Activated T-cell treated with anti-CD3 and anti-CD28 coated beads, Interleukin-2, amount 50 U/mL, for 72 hours (primary cell): ENCODE measurements at regions not wholly inside any gene's neighbourhood (a gene's known extent, or its start where the extent isn't known, plus 50 kb on each side); places are given as distances from the start of the nearest gene placed in this dataset.
"Not testable (repeated sequence)": the region's sequence is repeated elsewhere in the genome, so short reads cannot be mapped to it uniquely, and the experiment has no call there.

Source experiments
- ATAC-seq, 2 donors: fragments of 150-1000 bp; cut with Tn5 transposase; replicated peaks in 1 of 2; 2 replicates each; pipeline ENCODE4 v1.10.0; 2021; ENCODE audit warnings: moderate library complexity in 2 of 2, mild to moderate bottlenecking in 1 of 2
- DNase-seq, 2 donors: peaks; one replicate each; pipeline ENCODE4 v3.0.0; 2021 to 2022; ENCODE audit warnings: mixed read lengths in 1 of 2
- H3K27ac Mint-ChIP-seq: one replicate; pipeline ENCODE4 v1.8.0; 2022; ENCODE audit warnings: mild to moderate bottlenecking, moderate library complexity, mixed read lengths
- H3K27me3 Mint-ChIP-seq: one replicate; pipeline ENCODE4 v1.8.0; 2022; ENCODE audit warnings: low read depth, mixed read lengths
- H3K36me3 Mint-ChIP-seq, 2 donors: one replicate each; pipeline ENCODE4 v1.8.0; 2022; ENCODE audit warnings: mixed read lengths in 2 of 2, mild to moderate bottlenecking in 1 of 2; ENCODE audit not compliant: insufficient read depth in 2 of 2
- H3K4me1 Mint-ChIP-seq: one replicate; pipeline ENCODE4 v1.8.0; 2022; ENCODE audit warnings: low read depth, mixed read lengths
- H3K4me3 Mint-ChIP-seq, 2 donors: one replicate each; pipeline ENCODE4 v1.8.0; 2022; ENCODE audit warnings: mild to moderate bottlenecking in 2 of 2, mixed read lengths in 2 of 2, moderate library complexity in 2 of 2
- H3K9me3 Mint-ChIP-seq, 2 donors: one replicate each; pipeline ENCODE4 v1.8.0; 2022; ENCODE audit warnings: mixed read lengths in 2 of 2

GRCh38 chr3:3347056-3347455, 167.6 kb upstream of the CRBN start:
- not testable (repeated sequence) for H3K27ac Mint-ChIP-seq, ATAC-seq, H3K27me3 Mint-ChIP-seq, H3K9me3 Mint-ChIP-seq, DNase-seq, H3K36me3 Mint-ChIP-seq, H3K4me3 Mint-ChIP-seq, H3K4me1 Mint-ChIP-seq

GRCh38 chr3:3346556-3346955, 167.1 kb upstream of the CRBN start:
- ATAC-seq (no peak), DNase-seq (no peak)
- H3K27ac Mint-ChIP-seq = no peak overlapping the region
- H3K27me3 Mint-ChIP-seq = no peaks in the 10 kb centered on the region
- peaks cover 0 to 3% of the 10 kb centered on the region in 2 donors for H3K9me3 Mint-ChIP-seq
- no peak overlapping the region for H3K4me3 Mint-ChIP-seq
- H3K4me1 Mint-ChIP-seq = no peaks in the 10 kb centered on the region
- no peaks in the 10 kb centered on the region for H3K36me3 Mint-ChIP-seq

- Mint-ChIP-seq H3K4me3 (no peak overlapping the region), H3K27ac (no peak overlapping the region), H3K36me3 (no peaks in the 10 kb centered on the region), H3K4me1 (no peaks in the 10 kb centered on the region), H3K9me3 (no peaks in the 10 kb centered on the region), H3K27me3 (no peaks in the 10 kb centered on the region)
- no peak for DNase-seq
- no peak for ATAC-seq
Observed at GRCh38 chr3:3342141-3342540, 162.7 kb upstream of the CRBN start.

- ATAC-seq (no peak), DNase-seq (no peak)
- Mint-ChIP-seq H3K27ac (no peak overlapping the region), H3K4me3 (no peak overlapping the region), H3K36me3 (no peaks in the 10 kb centered on the region), H3K27me3 (no peaks in the 10 kb centered on the region), H3K4me1 (no peaks in the 10 kb centered on the region), H3K9me3 (no peaks in the 10 kb centered on the region)
Observed at GRCh38 chr3:3340965-3341895, 161.7 kb upstream of the CRBN start.

GRCh38 chr3:3340526-3340925, 161.0 kb upstream of the CRBN start:
- ATAC-seq (no peak), DNase-seq (no peak)
- no peak overlapping the region for H3K27ac Mint-ChIP-seq
- H3K9me3 Mint-ChIP-seq = no peaks in the 10 kb centered on the region
- no peaks in the 10 kb centered on the region for H3K4me1 Mint-ChIP-seq
- H3K27me3 Mint-ChIP-seq = no peaks in the 10 kb centered on the region
- H3K4me3 Mint-ChIP-seq = no peak overlapping the region
- H3K36me3 Mint-ChIP-seq = no peaks in the 10 kb centered on the region

GRCh38 chr3:3335903-3336302, 156.4 kb upstream of the CRBN start:
- H3K4me3 Mint-ChIP-seq = no peak overlapping the region
- no peaks in the 10 kb centered on the region for H3K36me3 Mint-ChIP-seq
- DNase-seq (no peak), ATAC-seq (no peak)
- H3K4me1 Mint-ChIP-seq = no peaks in the 10 kb centered on the region
- no peak overlapping the region for H3K27ac Mint-ChIP-seq
- no peaks in the 10 kb centered on the region for H3K27me3 Mint-ChIP-seq
- H3K9me3 Mint-ChIP-seq = peaks cover 0 to 1% of the 10 kb centered on the region in 2 donors

GRCh38 chr3:3334491-3334890, 155.0 kb upstream of the CRBN start:
- Mint-ChIP-seq H3K9me3 (peaks cover 0 to 1% of the 10 kb centered on the region in 2 donors), H3K27ac (no peak overlapping the region), H3K4me1 (no peaks in the 10 kb centered on the region)

GRCh38 chr3:3333571-3333970, 154.1 kb upstream of the CRBN start:
- ATAC-seq = no peak
- H3K27ac Mint-ChIP-seq = no peak overlapping the region
- peaks cover 0 to 1% of the 10 kb centered on the region in 2 donors for H3K9me3 Mint-ChIP-seq

More at GRCh38 chr3:3334491-3334890, 155.0 kb upstream of the CRBN start:
- no peak for DNase-seq
- Mint-ChIP-seq H3K4me3 (no peak overlapping the region), H3K36me3 (no peaks in the 10 kb centered on the region), H3K27me3 (no peaks in the 10 kb centered on the region)
- no peak for ATAC-seq

GRCh38 chr3:3316521-3316920, 137.0 kb upstream of the CRBN start:
- H3K36me3 Mint-ChIP-seq = peaks cover 0 to 3% of the 10 kb centered on the region in 2 donors
- H3K4me3 Mint-ChIP-seq = no peak overlapping the region
- ATAC-seq (no peak), DNase-seq (no peak)
- peaks cover 2 to 5% of the 10 kb centered on the region in 2 donors for H3K9me3 Mint-ChIP-seq
- no peaks in the 10 kb centered on the region for H3K4me1 Mint-ChIP-seq
- no peak overlapping the region for H3K27ac Mint-ChIP-seq
- no peaks in the 10 kb centered on the region for H3K27me3 Mint-ChIP-seq

More at GRCh38 chr3:3333571-3333970, 154.1 kb upstream of the CRBN start:
- H3K4me3 Mint-ChIP-seq = no peak overlapping the region
- no peaks in the 10 kb centered on the region for H3K4me1 Mint-ChIP-seq
- no peak for DNase-seq
- no peaks in the 10 kb centered on the region for H3K36me3 Mint-ChIP-seq
- no peaks in the 10 kb centered on the region for H3K27me3 Mint-ChIP-seq

GRCh38 chr3:3315846-3316245, 136.4 kb upstream of the CRBN start:
- H3K4me3 Mint-ChIP-seq = no peak overlapping the region
- H3K27me3 Mint-ChIP-seq = no peaks in the 10 kb centered on the region
- DNase-seq (no peak), ATAC-seq (no peak)
- H3K9me3 Mint-ChIP-seq = peaks cover 2 to 5% of the 10 kb centered on the region in 2 donors
- no peak overlapping the region for H3K27ac Mint-ChIP-seq
- H3K36me3 Mint-ChIP-seq = peaks cover 0 to 3% of the 10 kb centered on the region in 2 donors
- H3K4me1 Mint-ChIP-seq = no peaks in the 10 kb centered on the region

- Mint-ChIP-seq H3K9me3 (no peaks in the 10 kb centered on the region), H3K4me3 (no peak overlapping the region), H3K27ac (no peak overlapping the region), H3K4me1 (no peaks in the 10 kb centered on the region), H3K27me3 (no peaks in the 10 kb centered on the region), H3K36me3 (no peaks in the 10 kb centered on the region)
- ATAC-seq = no peak
- no peak for DNase-seq
Observed at GRCh38 chr3:3309887-3310286, 130.4 kb upstream of the CRBN start.

GRCh38 chr3:3308809-3309208, 129.3 kb upstream of the CRBN start:
- Mint-ChIP-seq H3K4me1 (no peaks in the 10 kb centered on the region), H3K36me3 (no peaks in the 10 kb centered on the region), H3K27ac (no peak overlapping the region), H3K9me3 (no peaks in the 10 kb centered on the region), H3K4me3 (no peak overlapping the region), H3K27me3 (peaks cover 7% of the 10 kb centered on the region)
- ATAC-seq (no peak), DNase-seq (no peak)

- Mint-ChIP-seq H3K36me3 (no peaks in the 10 kb centered on the region), H3K27ac (no peak overlapping the region), H3K27me3 (peaks cover 8% of the 10 kb centered on the region), H3K4me1 (no peaks in the 10 kb centered on the region), H3K9me3 (no peaks in the 10 kb centered on the region), H3K4me3 (no peak overlapping the region)
- DNase-seq (no peak), ATAC-seq (no peak)
Observed at GRCh38 chr3:3307491-3307890, 128.0 kb upstream of the CRBN start.

- no peak for ATAC-seq
- H3K27ac Mint-ChIP-seq = no peak overlapping the region
- no peak for DNase-seq
- H3K27me3 Mint-ChIP-seq = peaks cover 8% of the 10 kb centered on the region
- no peak overlapping the region for H3K4me3 Mint-ChIP-seq
- H3K36me3 Mint-ChIP-seq = no peaks in the 10 kb centered on the region
- no peaks in the 10 kb centered on the region for H3K9me3 Mint-ChIP-seq
- no peaks in the 10 kb centered on the region for H3K4me1 Mint-ChIP-seq
Observed at GRCh38 chr3:3305841-3306240, 126.3 kb upstream of the CRBN start.
